CD14-positive monocyte (primary cell): ENCODE measurements at regions not wholly inside any gene's neighbourhood (a gene's known extent, or its start where the extent isn't known, plus 50 kb on each side); places are given as distances from the start of the nearest gene placed in this dataset.

ENCODE experiments used
- DNase-seq, 3 donors: peaks; one replicate each; pipeline ENCODE4 v3.0.0-alpha.2; 2011 to 2022
- H2AFZ ChIP-seq: 2 replicates; pipeline ENCODE4 v1.6.0; 2012; ENCODE audit warnings: mild to moderate bottlenecking, low read depth, low read length, inconsistent platforms; ENCODE audit not compliant: insufficient read depth, poor library complexity, severe bottlenecking
- H3K27ac ChIP-seq, 2 donors: 1 replicate in 1 of 2; 2 replicates in 1 of 2; pipeline ENCODE4 v1.5.1; 2012 to 2013; ENCODE audit warnings: low read length in 2 of 2, control low read depth in 1 of 2, inconsistent platforms in 1 of 2, low read depth in 1 of 2, mild to moderate bottlenecking in 1 of 2
- H3K27me3 ChIP-seq, 2 donors: one replicate each; pipeline versions ENCODE4 v1.6.0 to v1.6.1; 2011 to 2013; ENCODE audit warnings: low read length in 2 of 2; ENCODE audit not compliant: control insufficient read depth in 2 of 2, insufficient read depth in 2 of 2
- H3K36me3 ChIP-seq, 2 donors: replicated peaks in 1 of 2; 1 replicate in 1 of 2; 2 replicates in 1 of 2; pipeline versions ENCODE4 v1.5.1 to v1.6.1; 2012 to 2013; ENCODE audit warnings: low read length in 2 of 2, control low read depth in 1 of 2, inconsistent platforms in 1 of 2, mild to moderate bottlenecking in 1 of 2; ENCODE audit not compliant: insufficient read depth in 2 of 2, control insufficient read depth in 1 of 2
- H3K4me1 ChIP-seq, 2 donors: 1 replicate in 1 of 2; 2 replicates in 1 of 2; pipeline versions ENCODE4 v1.5.1 to v1.6.1; 2012 to 2013; ENCODE audit warnings: low read length in 2 of 2, control low read depth in 1 of 2, inconsistent platforms in 1 of 2, mild to moderate bottlenecking in 1 of 2, moderate library complexity in 1 of 2; ENCODE audit not compliant: insufficient read depth in 2 of 2, control insufficient read depth in 1 of 2
- H3K4me2 ChIP-seq: replicated peaks from 2 replicates; pipeline ENCODE3; 2012; ENCODE audit warnings: low read length, moderate library complexity, mild to moderate bottlenecking; ENCODE audit not compliant: poor library complexity, severe bottlenecking; ENCODE audit errors: extremely low read depth
- H3K4me3 ChIP-seq, 3 experiments: fragments of 200-600 bp in 1 of 3; sonication (generic) in 1 of 3; replicated peaks in 1 of 3; 1 replicate in 2 of 3; 2 replicates in 1 of 3; pipeline ENCODE4 v1.5.1; 2011 to 2013; ENCODE audit warnings: low read length in 3 of 3, mild to moderate bottlenecking in 3 of 3, control low read depth in 2 of 3, low read depth in 2 of 3, inconsistent platforms in 1 of 3, moderate library complexity in 1 of 3
- H3K79me2 ChIP-seq: 2 replicates; pipeline ENCODE4 v1.6.0; 2012; ENCODE audit warnings: mild to moderate bottlenecking, control low read depth, inconsistent platforms, low read length, moderate library complexity; ENCODE audit not compliant: insufficient read depth
- H3K9ac ChIP-seq: 2 replicates; pipeline ENCODE4 v1.6.0; 2017; ENCODE audit warnings: low read length, mild to moderate bottlenecking; ENCODE audit not compliant: insufficient read depth, poor library complexity, severe bottlenecking
- H3K9me3 ChIP-seq, 2 donors: replicated peaks in 1 of 2; 1 replicate in 1 of 2; 2 replicates in 1 of 2; pipeline versions ENCODE4 v1.5.1 to v1.6.1; 2012 to 2013; ENCODE audit warnings: low read length in 2 of 2, control low read depth in 1 of 2; ENCODE audit not compliant: control insufficient read depth in 1 of 2, insufficient read depth in 1 of 2
- H4K20me1 ChIP-seq: 2 replicates; pipeline ENCODE4 v1.6.0; 2012; ENCODE audit warnings: mild to moderate bottlenecking, low read length, control low read depth, moderate library complexity; ENCODE audit not compliant: insufficient read depth
- H3K27ac Mint-ChIP-seq, 7 donors: one replicate each; pipeline ENCODE4 v1.8.0; 2020; ENCODE audit warnings: mild to moderate bottlenecking in 7 of 7, mixed read lengths in 7 of 7, moderate library complexity in 6 of 7, inconsistent platforms in 2 of 7
- H3K27me3 Mint-ChIP-seq, 3 donors: one replicate each; pipeline ENCODE4 v1.8.0; 2021 to 2022; ENCODE audit warnings: low read depth in 3 of 3, mild to moderate bottlenecking in 3 of 3, mixed read lengths in 3 of 3, moderate library complexity in 3 of 3, inconsistent platforms in 1 of 3
- H3K36me3 Mint-ChIP-seq, 2 donors: one replicate each; pipeline ENCODE4 v1.8.0; 2020; ENCODE audit warnings: mixed read lengths in 2 of 2, inconsistent platforms in 1 of 2, mild to moderate bottlenecking in 1 of 2
- H3K4me1 Mint-ChIP-seq: one replicate; pipeline ENCODE4 v1.8.0; 2020; ENCODE audit warnings: mild to moderate bottlenecking, mixed read lengths
- H3K4me3 Mint-ChIP-seq, 2 donors: one replicate each; pipeline ENCODE4 v1.8.0; 2020; ENCODE audit warnings: mild to moderate bottlenecking in 2 of 2, mixed read lengths in 2 of 2, moderate library complexity in 1 of 2
- H3K9me3 Mint-ChIP-seq, 7 donors: one replicate each; pipeline ENCODE4 v1.8.0; 2020 to 2022; ENCODE audit warnings: mixed read lengths in 7 of 7, mild to moderate bottlenecking in 6 of 7, moderate library complexity in 6 of 7, inconsistent platforms in 2 of 7
- CTCF ChIP-seq: fragments of 200-600 bp; IDR thresholded peaks from one replicate; pipeline ENCODE4 v1.8.0; 2022; ENCODE audit warnings: antibody characterized with exemption, mild to moderate bottlenecking
- WGBS: methylation state at CpG from one replicate; pipeline ENCODE4 v1.1.5; 2013; ENCODE audit warnings: missing lambda C conversion rate; ENCODE audit not compliant: insufficient coverage; 5-methylcytosine and 5-hydroxymethylcytosine counted together
- intact Hi-C, 2 donors: fragments of 100-400 bp; cut with micrococcal nuclease; formaldehyde crosslinking; loops; one replicate each; pipeline versions ENCODE4 v1.15.0 to v1.15.1; 2023

- peaks cover 55% of the 10 kb centered on the region in 2 donors for H3K4me1 ChIP-seq
Observed at GRCh38 chr2:38131676-38132075, 55.7 kb upstream of the CYP1B1 start.

GRCh38 chr2:38130876-38131275, 54.9 kb upstream of the CYP1B1 start:
- peak overlapping the region in 1 of 2 donors; percentile 69 for H3K4me3 Mint-ChIP-seq
- H3K9ac ChIP-seq, result peak overlapping the region; percentile 37
- peak; percentile 53 to 75 (median 74) for DNase-seq
- peak overlapping the region; percentile 94 to 99 (median 99) for H3K27ac Mint-ChIP-seq
- H3K27me3 Mint-ChIP-seq, result peaks cover 0 to 5% (median 0%) of the 10 kb centered on the region in 3 donors
- peaks cover 24 to 36% of the 10 kb centered on the region in 2 donors for H3K36me3 Mint-ChIP-seq
- intact Hi-C loops, result loop anchor here in 1 of 2 donors (5.0 kb wide), 1 partner anchor 46 kb away; no protein-coding TSS in a partner anchor
- H3K9me3 ChIP-seq, result peaks cover 7 to 13% of the 10 kb centered on the region in 2 donors
- H3K4me3 ChIP-seq, result peak overlapping the region in 1 of 3 experiments; percentile 14
- peaks cover 13 to 28% (median 20%) of the 10 kb centered on the region in 7 donors for H3K9me3 Mint-ChIP-seq
- H3K27ac ChIP-seq, result peak overlapping the region; percentile 93
- no peaks in the 10 kb centered on the region for H3K27me3 ChIP-seq
- peaks cover 63% of the 10 kb centered on the region in 2 donors for H3K4me1 ChIP-seq
- H3K4me2 ChIP-seq, result peak overlapping the region; percentile 49
- no peaks in the 10 kb centered on the region for H4K20me1 ChIP-seq
- WGBS, result no CpG with 5 or more reads among the region's 3 CpGs
- peaks cover 78% of the 10 kb centered on the region for H3K4me1 Mint-ChIP-seq
- TF ChIP-seq CTCF, result no peak
- H3K79me2 ChIP-seq, result no peaks in the 10 kb centered on the region
- no peak overlapping the region for H2AFZ ChIP-seq
- H3K36me3 ChIP-seq, result no peaks in the 10 kb centered on the region

More at GRCh38 chr2:38131676-38132075, 55.7 kb upstream of the CYP1B1 start:
- no peaks in the 10 kb centered on the region for H3K79me2 ChIP-seq
- Mint-ChIP-seq H3K27me3 (peaks cover 0 to 5% (median 0%) of the 10 kb centered on the region in 3 donors), H3K9me3 (peaks cover 8 to 23% (median 12%) of the 10 kb centered on the region in 7 donors), H3K4me1 (peaks cover 72% of the 10 kb centered on the region), H3K27ac (peak overlapping the region; percentile 93 to 99 (median 95)), H3K36me3 (peaks cover 24 to 34% of the 10 kb centered on the region in 2 donors), H3K4me3 (no peak overlapping the region)
- H3K36me3 ChIP-seq, result no peaks in the 10 kb centered on the region
- H4K20me1 ChIP-seq, result no peaks in the 10 kb centered on the region
- H3K27me3 ChIP-seq, result no peaks in the 10 kb centered on the region
- TF ChIP-seq CTCF, result no peak
- H3K9me3 ChIP-seq, result peaks cover 0 to 9% of the 10 kb centered on the region in 2 donors
- peak overlapping the region; percentile 37 for H3K9ac ChIP-seq
- H3K27ac ChIP-seq, result peak overlapping the region; percentile 93
- peak overlapping the region; percentile 49 for H3K4me2 ChIP-seq
- peak in 2 of 3 donors; percentile 36 to 66 for DNase-seq
- intact Hi-C loops, result loop anchor here in 1 of 2 donors (5.0 kb wide), 1 partner anchor 46 kb away; no protein-coding TSS in a partner anchor
- WGBS, result 100% methylated on average over 1 of the region's 2 CpGs
- peak overlapping the region; percentile 25 for H2AFZ ChIP-seq
- peak overlapping the region in 1 of 3 experiments; percentile 14 for H3K4me3 ChIP-seq
